Hippocampal formation (tissue), 2 donors: ENCODE measurements at regions not wholly inside any gene's neighbourhood (a gene's known extent, or its start where the extent isn't known, plus 50 kb on each side); places are given as distances from the start of the nearest gene placed in this dataset.

Source experiments
- DNase-seq, 2 donors: peaks; one replicate each; lab custom pipeline; 2025; lab: John Stamatoyannopoulos, UW

GRCh38 chr7:18081617-18082016, 54.0 kb upstream of the PRPS1L1 start:
- DNase-seq = no peak

DNA sequence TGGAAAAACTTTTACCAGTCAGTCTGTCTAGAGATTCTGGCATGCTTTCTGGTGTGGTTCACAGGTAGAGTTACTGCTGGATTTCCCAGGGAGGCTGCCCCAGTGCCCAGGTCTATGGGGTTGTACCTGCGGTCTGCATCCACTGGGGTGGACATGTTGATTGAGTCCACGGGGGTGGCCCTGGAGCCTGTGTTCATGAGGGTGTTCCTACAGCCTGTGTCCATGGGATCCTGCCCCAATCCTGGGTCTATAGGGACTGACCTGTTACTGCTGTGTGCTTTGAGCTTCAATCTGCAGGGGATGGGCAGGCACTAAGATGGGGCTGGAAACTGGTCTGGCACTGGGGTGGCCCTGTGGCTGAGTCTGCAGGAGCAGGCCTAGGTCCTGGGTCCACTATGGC, 54.5 kb upstream of the PRPS1L1 start:
- no peak for DNase-seq

GRCh38 chr7:18086165-18087025, 58.7 kb upstream of the PRPS1L1 start:
- DNase-seq = peak in 1 of 2 donors; percentile 4

DNA sequence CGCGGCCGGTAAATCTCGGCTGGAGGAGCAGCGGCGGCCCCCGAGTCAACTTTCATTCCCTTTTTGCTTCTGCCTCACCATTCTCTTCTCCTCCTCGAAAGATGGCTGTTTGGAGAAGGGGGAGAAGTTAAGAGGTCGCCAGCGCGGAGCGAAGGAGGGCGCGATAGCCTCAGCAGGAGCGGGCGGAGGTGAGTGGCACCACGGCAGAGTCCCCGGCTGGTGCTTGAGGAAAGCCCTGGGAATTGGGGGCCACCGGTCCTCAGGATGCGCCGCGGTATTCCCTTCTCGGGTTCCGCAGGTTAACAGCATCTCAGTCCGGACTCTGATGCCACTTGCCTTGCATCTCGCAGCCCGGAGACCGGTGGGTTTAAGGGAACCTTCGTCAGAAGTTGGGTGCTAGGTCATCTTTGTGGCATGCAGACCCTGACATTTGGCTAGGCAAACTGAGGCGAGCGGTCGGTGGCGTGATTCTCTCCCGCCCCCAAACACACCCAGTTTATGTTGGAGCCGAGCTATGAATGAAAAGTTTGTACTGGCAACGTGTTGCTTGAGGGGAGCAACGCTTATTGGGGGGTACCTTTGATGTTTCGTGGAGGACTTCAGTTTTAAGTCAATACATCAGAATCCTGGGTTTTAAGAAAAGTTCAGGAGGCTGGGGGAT, 59.5 kb upstream of the PRPS1L1 start:
- no peak for DNase-seq

DNA sequence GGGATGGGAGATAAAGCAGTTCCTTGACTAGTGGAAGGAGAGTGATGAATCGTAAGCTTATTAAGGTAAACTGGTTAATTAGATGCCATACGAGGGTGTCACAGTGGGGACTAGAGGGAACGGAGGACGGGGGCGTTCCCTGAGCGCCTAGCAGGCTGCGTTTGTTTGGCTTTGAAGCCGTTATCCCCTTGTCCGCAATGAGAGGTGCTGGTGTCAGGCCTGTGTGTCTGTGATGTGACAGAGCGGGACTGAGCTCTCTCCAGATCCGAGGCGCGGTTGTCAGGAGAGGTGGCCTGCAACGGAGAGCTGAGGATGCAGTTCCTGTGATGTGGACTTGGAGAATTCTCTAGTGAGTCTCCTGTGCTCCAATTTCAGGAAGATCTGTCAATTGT, 60.0 kb upstream of the PRPS1L1 start:
- no peak for DNase-seq

- no peak for DNase-seq
Observed at GRCh38 chr7:18096087-18096486, 68.4 kb upstream of the PRPS1L1 start.

DNA sequence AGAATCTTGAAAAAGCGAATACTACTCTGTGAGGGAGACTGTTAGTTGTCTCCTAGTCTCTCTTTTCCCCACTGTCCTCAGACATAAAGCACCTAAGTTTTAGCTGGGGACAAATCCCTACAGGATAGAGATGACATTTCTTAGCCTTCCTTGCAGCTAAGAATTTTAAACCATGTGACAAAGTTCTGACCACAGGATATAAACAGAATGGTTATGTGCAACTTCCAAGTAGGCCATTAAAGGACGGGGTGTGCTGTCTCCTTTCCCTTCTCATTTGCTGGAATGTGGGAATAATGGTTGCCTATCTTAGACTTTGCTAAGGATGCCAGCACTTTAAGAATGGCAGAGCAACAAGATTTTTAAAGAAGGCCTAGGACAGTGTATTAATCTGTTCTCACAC, 74.9 kb upstream of the PRPS1L1 start:
- DNase-seq = no peak

DNA sequence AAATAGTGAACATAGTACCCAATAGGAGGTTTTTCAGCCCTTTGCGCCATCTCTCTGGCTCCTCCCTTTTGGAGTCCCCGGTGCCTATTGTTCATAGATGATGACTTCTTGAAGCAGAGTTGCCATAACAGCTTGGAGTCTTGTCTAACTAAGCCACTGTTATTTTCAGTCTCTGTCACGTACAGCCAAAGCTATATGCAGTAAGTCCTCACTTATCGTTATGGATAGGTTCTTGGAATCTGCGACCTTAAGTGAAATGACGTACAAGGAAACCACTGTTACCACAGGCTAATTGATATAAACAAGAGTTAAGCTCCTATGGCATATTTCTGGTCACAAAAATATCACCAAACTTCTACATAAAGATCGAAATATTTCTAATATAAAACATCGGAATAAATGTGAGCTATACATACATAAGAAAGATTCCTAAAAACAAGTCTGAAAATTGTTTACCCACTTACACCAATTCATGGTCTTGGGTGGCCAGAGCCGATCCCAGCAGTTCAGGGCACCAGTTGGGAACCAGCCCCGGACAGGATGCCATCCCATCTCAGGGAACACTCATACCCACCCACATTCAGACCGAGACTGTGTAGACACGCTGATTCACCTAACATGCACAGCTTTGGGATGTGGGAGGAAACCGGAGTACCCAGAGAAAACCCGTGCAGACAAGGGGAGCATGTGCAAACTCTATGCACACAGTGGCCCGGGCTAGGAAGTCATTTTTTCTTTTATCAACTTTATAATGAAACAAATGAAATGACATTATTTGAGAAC, 76.0 kb upstream of the PRPS1L1 start:
- no peak for DNase-seq

DNA sequence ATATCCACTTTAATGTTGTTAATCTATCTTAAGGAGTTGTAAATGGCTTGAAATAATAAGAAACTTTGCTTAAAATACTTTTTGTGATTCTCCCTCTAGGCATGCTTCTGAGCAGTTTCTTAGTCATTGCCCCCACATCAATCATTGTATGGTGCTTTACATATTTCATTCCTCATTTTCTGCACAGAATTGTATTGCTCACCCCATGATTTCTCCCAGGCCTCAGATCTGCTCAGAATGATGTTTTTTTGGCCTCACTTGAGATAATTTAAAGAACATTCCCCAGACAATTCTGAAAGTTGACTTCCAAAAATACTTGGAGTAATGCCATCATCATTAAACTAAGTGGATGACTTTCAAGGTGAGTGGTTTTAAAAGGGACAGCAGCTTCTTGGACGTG, 82.1 kb upstream of the PRPS1L1 start:
- no peak for DNase-seq

DNA sequence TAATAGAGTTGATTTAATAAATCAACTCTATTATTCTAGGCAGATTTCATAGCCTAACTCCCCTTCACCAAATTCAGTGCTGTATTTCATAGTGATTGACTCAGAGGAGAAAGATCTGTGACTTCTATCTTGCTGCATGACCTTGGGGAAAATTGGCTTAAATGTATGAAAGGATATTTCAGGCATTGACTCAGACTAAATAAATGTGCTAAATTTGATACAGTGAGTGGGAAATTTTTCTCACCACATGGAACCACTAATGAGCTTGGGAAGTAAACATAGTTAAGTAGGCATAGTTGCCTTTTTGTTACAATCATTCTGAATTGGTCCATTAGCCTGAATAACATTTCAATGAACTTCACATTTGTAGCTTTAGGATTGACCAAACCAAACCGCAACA, 89.0 kb upstream of the PRPS1L1 start:
- no peak for DNase-seq

DNA sequence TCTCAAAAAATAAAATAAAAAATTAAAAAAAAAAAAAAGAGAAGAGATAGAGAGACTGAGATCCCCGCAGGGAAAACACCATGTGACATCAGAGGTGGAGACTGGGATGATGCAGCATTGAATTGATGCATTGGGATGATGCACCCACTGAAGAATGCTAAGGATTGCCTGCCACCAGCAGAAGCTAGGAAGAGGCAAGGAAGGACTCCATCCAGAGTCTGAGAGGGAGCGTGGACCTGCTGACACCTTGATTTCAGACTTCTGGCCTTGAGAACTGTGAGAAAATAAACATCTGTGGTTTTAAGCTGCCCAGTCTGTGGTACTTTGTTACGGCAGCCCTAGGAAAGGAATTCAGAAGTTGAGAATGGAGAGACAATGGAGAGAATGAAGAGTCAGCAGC, 89.8 kb upstream of the PRPS1L1 start:
- no peak for DNase-seq

- DNase-seq = no peak
Observed at GRCh38 chr7:18119985-18120384, 92.3 kb upstream of the PRPS1L1 start.

GRCh38 chr7:18123508-18124239, 96.0 kb upstream of the PRPS1L1 start:
- no peak for DNase-seq

GRCh38 chr7:18125476-18125875, 97.8 kb upstream of the PRPS1L1 start:
- DNase-seq = no peak

DNA sequence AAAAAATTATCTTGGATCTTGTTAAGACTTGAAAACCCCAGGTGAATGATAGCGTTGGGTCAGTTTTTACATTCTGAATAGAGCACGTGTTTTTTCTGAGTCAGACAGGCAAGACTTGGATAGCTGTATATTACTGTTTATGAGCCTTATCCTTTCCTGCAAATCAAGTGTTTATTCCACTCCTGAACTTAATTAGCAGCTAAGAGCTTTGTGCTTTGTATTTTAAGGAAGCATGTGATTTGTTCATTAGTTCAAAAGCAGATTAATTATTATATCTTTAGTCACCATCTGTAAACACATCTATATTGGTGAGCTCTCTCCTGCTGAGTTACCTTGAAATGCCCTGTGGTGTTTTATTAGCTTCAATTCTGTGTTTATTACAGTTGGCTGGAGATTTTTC, 98.6 kb upstream of the PRPS1L1 start:
- no peak for DNase-seq

DNA sequence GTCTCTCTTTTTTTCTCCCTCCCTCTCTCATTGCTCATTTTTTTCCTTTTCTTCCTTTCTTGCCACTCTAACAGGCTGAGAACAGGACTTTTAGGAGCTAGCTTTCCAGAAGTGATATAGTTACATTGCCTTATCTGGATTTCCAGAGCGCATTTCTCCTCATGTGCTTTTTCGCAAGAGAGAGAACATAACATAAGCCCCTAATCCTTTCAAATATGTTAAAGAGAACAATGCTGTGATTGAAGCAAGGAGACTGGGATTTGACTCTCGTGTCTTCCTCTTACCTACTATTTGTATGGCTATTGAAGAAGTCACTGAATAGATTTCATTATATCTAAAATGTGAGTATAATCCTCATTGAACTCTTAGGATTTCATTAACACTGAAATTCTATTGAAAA, 101.2 kb upstream of the PRPS1L1 start:
- no peak for DNase-seq

DNA sequence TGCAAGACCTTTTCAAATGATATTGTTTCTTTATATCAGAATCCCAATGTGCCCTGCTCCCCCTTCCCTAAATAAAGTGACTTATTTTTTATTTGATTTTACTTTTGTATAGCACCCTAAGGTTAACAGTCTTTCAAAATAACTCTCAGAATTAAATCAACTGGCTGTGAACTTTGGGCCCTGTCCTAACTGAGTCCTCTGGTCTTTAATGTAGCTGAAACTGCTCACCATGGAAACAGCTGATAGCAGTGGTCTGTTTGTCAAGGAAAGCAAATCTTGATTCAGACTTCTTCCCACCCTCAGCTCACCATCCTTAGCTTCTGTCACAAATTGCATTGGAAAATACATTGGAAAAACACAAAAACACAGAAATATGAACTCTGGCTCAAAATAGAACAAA, 105.2 kb upstream of the PRPS1L1 start:
- no peak for DNase-seq

- no peak for DNase-seq
Observed at GRCh38 chr7:18133921-18134320, 106.3 kb upstream of the PRPS1L1 start.

GRCh38 chr7:18140943-18141342, 113.3 kb upstream of the PRPS1L1 start:
- no peak for DNase-seq

- DNase-seq = no peak
Observed at GRCh38 chr7:18144166-18144565, 116.5 kb upstream of the PRPS1L1 start.

DNA sequence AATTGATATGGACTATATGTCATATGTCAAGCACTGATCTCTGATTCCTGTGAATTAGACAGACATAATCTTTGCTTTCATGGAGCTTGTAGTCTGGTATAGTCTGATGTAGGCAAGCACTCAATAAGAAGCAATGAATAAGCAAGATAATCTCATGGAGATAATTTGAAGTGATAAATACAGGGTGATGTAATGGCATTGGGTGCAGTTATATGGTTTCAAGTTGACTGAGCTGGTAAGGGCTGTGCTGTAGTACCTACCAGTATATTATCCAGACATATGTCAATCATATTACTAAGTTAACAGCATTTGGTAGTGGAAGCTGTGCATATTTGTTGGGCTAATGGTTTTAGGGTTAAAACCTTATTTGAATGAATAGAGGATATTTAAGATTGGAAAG, 117.5 kb upstream of the PRPS1L1 start:
- DNase-seq = no peak

- DNase-seq = no peak
Observed at GRCh38 chr7:18151422-18151821, 123.8 kb upstream of the PRPS1L1 start.
